Activated CD4-positive, alpha-beta T cell treated with anti-CD3 and anti-CD28 coated beads for 4 hours (primary cell): ENCODE measurements at regions not wholly inside any gene's neighbourhood (a gene's known extent, or its start where the extent isn't known, plus 50 kb on each side); places are given as distances from the start of the nearest gene placed in this dataset.
"Not testable (repeated sequence)": the region's sequence is repeated elsewhere in the genome, so short reads cannot be mapped to it uniquely, and the experiment has no call there.

Experiments
- DNase-seq, 2 donors: peaks; one replicate each; pipeline ENCODE4 v3.0.0-alpha.2; 2020

DNA sequence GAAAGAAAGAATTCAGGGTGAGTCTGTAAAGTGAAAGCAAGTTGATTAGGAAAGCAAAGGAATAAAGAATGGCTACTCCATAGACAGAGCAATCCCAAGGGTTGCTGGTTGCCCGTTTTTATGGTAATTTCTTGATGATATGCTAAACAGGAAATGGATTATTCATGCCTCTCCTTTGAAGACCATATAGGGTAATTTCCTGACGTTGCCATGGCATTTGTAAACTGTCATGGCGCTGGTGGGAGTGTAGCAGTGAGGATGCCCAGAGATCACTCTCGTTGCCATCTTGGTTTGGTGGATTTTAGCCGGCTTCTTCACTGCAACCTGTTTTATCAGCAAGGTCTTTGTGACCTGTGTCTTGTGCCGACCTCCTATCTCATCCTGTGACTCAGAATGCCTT, 287.4 kb upstream of the ERCC4 start:
- DNase-seq: not testable (repeated sequence)

DNA sequence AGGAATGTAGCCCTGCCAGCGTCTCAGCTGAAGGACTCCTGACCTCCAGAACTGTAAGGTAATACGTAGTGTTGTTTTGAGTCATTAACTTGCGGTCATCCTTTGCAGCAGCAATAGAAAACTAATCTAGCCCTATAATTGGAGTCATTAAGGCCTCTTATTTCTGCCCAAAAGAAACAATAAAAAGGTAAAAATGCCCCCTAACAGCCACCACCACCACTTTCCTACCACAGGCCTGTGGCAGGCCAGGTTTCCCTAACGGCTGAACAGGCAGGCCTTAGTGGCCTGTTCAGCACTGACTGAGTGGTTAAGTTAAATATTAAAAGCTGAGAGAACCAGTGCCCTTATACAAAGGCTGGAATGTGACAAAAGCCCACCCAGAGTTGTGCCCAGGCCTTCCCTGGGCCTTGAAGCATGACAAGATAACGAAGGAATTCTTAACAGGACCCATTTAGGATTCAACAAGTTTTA, 286.5 kb upstream of the ERCC4 start:
- no peak for DNase-seq

DNA sequence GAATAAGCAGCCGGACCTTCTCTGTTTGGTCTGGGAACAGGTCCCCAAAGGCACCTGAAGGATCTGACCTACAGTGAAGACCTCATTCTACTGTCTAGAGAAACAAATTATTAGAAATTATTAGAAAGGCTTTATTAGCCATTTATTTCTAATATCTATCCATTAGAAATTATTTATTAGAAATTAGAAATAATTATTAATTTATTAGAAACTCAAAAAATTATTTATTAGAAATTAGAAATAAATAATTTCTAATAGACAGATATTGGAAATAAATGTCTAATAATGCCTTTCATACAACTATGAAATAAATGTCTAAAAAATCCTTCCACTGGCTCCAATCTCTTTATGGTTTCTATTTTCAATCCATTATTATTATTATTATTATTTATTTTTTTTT, 285.7 kb upstream of the ERCC4 start:
- no peak for DNase-seq

DNA sequence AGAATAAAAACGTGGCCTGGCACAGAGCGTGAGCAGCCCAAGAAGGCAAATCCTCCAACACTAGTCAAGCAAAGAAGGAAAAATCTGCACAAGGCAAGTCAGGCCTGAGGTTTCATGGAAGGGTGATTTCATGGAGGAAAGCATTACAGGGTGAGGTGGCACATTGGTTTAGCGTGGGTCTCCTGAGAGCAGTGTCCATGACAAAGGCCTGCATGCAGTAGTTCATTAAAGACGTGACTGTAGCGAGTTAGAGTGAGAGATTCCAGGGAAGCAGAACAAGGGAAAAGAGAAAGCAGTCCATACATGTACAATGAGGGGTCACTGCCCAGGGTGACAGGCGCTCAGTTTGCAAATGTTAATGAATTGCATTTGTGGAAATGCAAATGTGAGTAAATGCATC, 285.0 kb upstream of the ERCC4 start:
- no peak for DNase-seq

DNA sequence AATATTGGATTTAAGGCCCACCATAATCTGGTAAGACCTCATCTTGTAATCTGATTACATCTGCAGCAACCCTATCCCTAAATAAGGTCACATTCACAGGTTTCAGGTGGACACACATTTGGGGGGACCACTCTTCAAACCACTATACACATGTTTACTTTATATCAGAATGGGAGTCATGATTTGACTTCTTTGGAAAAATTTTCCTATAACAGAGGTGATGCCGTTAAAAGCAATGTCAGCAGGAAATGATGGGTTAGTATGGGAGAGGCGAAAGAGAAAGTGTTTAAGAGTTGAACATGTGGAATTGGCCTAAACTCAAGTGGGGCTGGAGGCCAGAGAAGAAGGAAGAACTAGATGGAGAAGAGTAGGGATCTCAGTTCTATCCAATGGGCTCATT, 281.7 kb upstream of the ERCC4 start:
- DNase-seq: no peak

DNA sequence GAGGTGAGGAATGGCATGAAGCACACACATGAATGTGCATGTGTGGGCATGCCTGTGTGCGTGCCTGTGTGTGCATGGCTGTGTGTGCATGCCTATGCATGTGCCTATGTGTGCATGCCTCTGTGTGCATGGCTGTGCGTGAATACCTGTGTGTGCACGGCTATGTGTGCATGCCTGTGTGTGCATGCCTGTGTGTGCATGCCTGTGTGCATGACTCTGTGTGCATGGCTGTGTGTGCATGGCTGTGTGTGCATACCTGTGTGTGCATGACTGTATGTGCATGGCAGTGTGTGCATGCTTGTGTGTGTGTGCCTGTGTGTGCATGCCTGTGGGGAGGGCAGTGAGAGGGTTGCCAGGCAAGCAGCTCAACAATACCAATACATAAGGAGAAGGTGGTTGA, 276.5 kb upstream of the ERCC4 start:
- no peak for DNase-seq

DNA sequence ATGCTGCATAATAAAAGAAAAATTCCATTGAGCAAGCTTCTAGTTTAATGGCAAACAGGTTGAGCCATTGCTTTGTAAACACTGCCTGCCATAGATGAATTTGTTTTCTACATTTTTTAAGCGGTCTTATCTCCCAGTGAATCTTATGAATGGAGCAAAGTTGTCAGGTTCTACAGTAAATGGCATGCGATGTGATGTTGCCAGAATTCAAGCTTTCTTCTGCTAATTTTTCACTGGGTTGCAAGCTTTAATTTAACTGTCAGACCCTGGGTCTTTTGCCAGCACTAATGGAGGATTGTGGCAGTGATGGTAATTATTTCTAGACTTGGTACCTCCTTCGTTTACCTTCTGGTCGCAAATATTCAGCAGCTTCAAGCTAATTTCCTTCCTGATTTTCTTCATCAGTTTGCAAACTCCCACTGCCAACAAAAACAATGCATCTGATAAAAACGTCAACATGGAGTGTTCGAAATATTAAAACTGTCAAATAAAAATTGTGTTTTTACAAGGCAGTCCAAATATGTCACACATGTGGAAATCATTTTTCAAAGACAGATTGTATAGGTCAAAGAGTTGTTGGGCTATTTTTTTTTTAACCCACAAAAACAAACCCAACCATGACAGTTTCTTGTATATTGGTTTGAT, 274.2 kb upstream of the ERCC4 start:
- DNase-seq: no peak

DNA sequence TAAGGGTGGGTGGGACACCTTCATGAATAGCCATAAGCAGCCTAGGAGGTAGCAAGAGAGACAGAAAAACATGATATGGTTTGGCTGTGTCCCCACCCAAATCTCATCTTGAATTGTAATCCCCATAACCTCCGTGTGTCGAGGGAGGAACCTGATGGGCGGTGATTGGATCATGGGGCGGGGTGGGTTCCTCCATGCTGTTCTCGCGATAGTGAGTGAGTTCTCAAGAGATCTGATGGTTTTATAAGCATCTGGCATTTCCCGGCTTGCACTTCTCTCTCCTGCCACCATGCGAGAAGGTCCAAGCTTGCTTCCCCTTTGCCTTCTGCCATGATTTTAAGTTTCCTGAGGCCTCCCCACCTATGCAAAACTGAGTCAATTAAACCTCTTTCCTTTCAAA, 259.1 kb upstream of the ERCC4 start:
- DNase-seq: no peak

DNA sequence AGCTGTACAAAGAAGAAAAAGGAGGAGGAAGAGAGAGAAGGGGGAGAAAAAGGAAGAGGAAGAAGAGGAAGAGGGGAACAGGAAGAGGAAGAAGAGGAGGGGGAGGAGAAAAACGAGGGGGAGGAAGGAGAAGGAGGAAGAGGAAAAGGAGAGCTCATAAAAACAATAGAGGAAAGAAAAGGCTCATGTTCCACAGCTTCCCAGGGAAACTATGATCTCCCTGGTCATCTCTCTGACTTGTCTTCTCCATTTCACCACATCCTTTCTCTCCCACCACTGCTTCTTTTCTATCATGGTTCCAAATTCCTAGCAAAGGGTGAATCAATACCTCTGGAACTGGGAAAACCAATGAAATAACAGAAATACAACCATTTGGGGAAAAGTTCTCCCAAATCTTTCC, 254.1 kb upstream of the ERCC4 start:
- DNase-seq: no peak

DNA sequence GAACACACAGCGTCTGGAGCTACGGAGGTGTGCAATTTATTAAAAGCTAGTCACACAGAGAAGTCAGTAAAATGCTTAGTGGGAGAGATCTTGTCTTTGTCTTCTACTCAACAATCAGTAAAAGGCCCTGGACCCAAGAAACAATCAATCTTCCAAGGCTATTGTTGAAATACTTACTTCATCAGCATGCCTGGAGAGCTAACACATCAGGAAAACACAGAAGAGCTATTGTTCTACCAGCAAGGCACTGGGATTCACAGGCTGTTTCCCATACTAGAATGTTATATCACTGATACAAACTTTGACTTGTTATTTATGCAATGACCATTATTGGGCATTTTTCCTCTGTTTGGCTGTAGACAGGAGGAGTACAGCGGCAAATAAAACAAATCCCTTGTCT, 247.8 kb upstream of the ERCC4 start:
- DNase-seq: no peak

DNA sequence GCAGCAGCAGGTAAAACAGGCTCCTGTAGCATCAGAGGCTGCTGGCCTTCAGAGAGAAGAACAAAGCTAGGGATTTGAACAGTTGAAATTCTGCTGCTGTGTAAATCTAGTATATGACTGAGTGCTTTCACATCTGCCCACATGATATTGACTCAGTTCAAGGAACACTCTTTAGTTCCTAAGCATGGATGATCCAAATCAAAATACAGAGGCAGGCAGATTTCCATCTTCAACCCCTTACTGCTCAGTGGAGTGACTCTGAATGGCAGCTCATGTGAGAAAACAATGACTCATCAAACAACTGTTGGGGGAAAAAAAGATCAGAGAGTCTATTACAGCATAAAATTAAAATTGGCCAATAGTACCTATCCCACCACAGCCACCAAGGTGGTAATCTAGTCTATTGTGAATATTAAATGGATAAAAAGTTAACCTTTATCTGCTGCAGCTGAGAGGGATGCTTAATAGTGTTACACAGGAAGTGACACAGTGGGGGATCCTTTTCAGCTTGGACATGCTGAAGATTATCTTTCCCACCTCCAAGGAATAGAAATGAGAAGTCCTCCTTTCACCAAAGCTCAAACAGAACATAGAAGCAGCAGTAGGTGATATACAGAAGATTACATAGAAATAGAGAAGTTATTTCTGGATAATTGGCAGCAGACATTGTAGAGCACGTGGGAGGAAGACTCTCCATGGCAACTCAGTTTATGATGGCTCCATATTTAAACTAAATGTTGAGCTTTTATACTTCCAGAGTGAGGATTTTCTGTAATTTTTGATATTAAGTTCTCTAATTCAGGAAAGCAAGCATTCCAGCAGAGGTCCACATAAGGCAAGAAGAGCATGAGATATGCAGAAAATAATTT, 239.7 kb upstream of the ERCC4 start:
- DNase-seq: no peak

DNA sequence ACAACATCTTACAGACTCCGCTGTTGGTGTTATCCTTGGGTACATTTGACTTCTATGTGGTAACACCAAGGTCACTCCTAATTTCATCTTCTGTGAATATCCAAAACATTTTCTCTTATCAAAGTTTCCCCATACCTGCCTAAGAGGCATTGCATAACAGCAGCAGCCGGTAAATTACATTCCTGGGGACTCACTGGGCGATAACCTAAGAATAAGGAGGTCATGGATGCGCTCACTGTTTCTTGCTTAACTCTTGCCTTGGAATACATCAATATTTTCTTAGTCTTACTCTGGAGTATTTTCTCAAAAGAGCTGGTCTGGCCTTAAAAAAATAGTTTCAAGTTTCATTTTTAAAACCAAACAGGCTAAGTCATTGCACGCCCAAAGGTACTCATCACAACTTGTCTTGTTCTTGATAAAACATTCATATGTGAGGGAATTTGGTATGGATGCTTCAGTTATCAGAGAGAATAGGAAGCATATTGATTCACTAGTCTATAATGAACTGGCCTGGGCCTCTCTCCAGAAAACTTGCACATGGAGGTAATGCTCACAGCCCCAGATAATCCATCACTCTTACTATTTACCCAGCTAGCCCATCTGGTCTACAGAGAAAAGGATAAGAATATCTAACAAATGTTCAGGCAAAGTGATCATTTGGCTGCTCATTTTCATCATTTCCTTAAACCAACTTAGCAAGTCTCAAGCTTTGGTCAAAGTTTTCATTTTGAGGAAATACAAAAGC, 235.0 kb upstream of the ERCC4 start:
- DNase-seq: no peak

DNA sequence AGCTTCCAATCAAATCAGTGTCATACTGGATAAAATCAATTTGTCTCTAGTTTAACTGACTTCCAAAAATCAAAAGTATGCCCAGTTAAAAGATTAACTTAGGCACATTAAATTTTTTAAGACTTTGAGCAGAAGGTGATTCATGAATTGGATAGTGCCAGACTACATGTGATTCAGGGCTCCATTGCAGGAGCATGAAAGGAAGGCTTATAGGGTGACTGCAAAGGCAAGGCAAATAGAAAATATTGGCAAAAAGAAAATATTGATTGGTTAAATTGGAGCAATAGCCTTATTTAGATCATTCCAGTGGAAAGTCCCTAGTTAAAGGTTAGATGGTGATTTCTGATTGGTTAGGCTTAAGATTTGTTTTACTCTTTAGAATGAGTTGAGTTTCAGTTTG, 223.9 kb upstream of the ERCC4 start:
- DNase-seq: no peak

DNA sequence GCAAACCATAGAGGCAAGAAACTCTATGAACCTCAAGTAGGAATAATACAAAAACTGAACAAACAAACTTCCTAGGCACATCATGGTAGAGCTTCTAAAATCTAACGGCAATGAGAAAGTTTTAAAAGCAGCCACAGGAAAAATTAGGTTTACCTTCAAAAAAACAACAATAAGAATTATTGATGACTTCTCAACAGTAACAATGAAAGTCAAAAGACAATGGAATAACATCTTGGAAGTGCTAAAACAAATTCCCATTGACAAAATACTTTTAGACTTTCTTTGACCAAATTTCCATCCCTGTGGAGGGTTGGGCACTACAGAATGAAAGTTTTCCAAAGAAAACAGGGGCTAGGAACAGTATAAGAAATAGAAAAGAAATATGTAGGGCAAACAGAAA, 222.9 kb upstream of the ERCC4 start:
- DNase-seq: no peak

DNA sequence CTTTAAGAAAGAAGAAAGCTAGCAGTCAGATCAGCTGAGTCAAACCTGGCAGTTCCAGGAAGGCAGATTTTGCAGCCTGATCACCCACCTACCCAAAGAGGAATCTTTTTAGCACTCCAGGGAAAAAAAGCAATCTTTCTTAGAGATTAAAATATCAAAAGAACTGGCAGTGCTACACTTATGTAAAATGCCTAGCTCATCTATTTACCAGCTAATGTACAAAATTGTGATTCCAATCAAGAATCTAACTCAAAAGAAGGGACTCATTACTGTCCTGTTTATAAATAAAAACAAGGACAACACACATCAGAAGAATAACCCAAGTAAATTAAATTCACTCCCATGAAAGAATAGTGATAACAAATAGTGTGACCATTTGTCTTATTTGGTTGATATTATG, 222.4 kb upstream of the ERCC4 start:
- DNase-seq: no peak

DNA sequence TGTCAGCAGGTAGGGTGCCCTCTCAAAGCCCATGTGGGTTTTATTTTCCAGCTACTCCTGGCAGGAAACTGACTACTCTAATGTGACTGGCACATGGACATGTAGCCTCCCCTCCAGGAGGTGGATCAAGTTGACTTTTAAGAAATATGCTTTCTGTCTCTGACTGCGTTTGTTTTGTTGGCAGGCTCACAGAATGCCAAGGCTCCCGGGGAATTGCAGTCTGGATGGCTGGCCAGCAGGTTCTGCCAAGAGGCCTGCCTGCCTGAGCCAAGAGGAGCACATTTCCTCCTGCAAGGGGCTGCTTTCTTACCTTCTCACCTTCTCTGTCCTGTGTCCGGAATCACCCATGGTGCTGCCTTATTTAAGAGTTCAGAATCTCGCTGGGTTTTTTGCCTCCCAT, 217.3 kb upstream of the ERCC4 start:
- DNase-seq: no peak

DNA sequence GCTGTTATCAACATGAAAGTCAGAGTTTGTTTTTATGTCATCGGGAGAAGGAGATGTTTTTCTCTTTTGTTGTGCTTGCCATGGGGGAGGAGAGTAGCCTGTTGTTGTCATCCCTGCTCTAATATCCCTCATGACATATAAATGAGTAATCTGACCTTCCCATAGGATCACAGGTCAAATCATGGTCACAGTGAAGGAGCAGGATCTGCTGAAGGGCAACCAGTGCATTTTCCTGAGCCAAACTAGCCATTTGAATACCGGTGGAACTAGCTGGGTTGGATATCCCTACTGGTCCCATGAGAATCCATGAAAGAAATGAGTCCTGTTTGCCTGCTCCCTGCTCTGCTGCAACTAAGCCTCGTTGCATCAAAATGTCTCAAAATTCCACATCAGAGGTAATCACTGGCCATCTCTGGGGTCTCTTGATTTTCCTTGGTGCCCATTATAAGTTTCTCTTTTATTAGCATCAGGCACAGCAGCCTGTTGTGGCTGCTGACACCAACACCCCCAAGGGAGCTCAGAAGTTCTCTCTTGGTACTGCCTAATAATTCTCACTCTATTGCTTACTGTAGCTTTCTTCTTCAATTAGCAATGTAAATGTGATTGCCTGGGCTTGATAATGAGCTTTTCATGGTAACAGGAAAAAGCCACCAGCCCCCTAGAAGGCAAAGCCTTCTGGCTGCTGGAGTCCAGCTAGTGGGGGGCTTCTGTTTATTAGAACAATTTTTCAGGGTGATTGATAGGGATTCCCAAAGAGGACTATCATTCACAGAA, 211.4 kb upstream of the ERCC4 start:
- no peak for DNase-seq

DNA sequence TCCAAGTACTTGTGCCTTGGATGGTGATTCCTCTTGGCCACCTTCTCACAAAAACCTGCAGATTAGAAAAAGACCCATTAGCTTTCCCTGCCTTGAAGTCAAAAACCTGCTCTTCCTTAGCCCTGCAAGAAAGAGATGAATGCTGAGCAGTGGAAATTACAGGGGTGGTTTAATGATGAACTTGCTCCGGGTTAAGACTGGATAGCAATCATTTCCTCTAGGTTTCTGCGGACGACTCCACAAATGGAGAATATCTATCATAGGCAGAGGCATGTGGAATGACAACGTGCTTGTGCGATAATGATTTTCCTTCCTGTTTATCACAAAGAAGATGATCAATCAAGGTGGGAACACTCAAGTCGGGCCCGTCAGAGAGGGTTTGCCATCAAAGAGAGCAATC, 201.2 kb upstream of the ERCC4 start:
- DNase-seq: no peak

DNA sequence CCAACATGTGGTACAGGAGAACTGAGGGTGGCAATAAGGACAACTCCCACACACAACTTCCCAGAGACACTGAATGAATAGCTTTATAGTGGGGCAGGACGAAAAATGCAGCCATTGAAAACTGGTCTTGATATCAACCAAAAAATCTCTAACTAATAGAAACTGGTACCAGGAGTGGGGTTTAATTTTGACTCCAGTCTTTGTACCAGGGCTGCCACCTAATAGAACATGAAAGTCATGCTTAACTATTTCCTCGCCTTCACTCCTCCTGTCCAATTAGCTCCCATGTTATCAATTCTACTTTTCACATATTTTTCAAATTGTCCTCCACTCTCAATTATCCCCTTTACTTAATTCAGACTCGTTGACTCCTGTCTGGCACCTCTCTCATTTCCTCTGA, 192.0 kb upstream of the ERCC4 start:
- no peak for DNase-seq

DNA sequence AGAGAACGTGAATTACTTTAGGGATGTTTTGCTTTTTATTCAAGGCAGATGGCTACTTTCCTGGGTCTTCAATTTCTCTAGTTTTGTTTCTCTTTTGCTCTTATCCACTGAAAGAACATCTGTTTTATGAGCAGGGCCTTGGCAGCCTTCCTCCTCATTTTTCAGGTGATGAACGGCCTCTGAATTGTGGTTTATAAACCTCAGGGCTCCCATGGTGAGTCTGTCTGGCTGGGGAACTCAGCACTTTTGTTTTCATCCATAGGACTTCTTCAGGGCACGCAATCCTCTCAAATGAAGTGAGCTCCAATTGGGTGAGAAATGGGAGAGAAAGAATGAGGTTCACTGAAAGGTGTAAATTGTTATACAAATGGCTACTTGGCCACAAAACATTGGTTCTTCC, 186.4 kb upstream of the ERCC4 start:
- DNase-seq: no peak

DNA sequence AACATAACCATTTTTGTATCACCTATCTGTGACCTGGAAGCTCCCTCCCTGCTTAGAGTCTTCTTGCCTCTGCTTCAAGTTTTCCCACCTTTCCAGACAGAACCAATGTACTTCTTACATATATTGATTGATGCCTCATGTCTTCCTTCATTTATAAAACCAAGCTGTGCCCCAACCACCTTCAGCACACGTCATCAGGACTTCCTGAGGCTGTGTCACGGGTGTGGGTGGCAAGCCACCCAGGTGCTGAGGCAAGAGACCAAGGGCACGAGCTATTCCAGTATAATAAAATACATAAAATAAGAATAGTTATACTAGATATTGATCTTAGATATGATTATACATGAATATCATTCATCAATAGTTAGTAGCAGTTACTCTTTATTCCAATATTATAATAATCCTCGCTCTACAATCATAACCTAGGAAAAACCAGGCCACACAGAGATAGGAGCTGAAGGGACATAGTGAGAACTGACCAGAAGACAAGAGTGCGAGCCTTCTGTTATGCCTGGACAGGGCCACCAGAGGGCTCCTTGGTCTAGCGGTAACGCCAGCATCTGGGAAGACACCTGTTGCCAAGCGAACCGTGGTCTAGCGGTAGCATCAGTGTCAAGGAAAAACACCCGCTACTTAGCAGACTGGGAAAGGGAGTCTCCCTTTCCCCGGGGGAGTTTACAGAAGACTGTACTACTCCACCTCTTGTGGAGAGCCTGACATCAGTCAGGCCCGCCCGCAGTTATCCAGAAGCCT, 180.2 kb upstream of the ERCC4 start:
- not testable (repeated sequence) for DNase-seq

DNA sequence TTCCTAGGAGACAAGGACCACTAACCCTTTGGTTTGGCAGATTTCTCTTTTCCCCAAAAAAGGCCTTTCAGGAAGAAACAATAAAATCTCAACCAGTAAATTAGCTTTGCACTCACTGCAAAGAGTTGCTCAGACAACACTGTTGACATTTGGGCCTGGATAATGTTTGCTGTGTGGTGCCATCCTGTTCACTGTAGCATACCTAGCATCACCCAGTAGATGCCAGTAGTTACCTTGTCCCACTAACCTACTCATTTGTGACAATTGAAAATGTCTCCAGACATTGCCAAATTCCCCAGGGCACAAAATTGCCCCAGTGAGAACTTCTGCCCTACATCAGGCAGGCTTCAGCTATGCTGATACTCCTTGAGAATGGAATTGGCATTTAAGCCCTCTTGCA, 177.0 kb upstream of the ERCC4 start:
- no peak for DNase-seq
